H1 (cell line): ENCODE measurements at regions not wholly inside any gene's neighbourhood (a gene's known extent, or its start where the extent isn't known, plus 50 kb on each side); places are given as distances from the start of the nearest gene placed in this dataset.

Experiments
- CBX5 ChIP-seq: fragments of 300-800, 300-1000 bp; sonication (generic); IDR thresholded peaks from 2 replicates; pipeline ENCODE4 v1.7.1; 2016; ENCODE audit warnings: antibody characterized with exemption, low read length, low read depth
- CEBPB ChIP-seq: IDR thresholded peaks from 2 replicates; pipeline ENCODE4 v1.6.1; 2012; ENCODE audit warnings: low read depth, low read length
- CHD7 ChIP-seq: fragments of 300-600 bp; sonication (generic); IDR thresholded peaks from 2 replicates; pipeline ENCODE4 v1.7.1; 2012; ENCODE audit warnings: low read length, moderate library complexity, mild to moderate bottlenecking, inconsistent platforms; ENCODE audit not compliant: insufficient replicate concordance
- EP300 ChIP-seq, 2 experiments: IDR thresholded peaks; 1 replicate in 1 of 2; 2 replicates in 1 of 2; pipeline ENCODE4 v1.6.1; 2011 to 2012; ENCODE audit warnings: low read depth in 2 of 2, low read length in 2 of 2, mild to moderate bottlenecking in 2 of 2, borderline replicate concordance in 1 of 2, inconsistent platforms in 1 of 2, moderate library complexity in 1 of 2
- POLR2A ChIP-seq, 2 experiments: IDR thresholded peaks; 1 replicate in 1 of 2; 2 replicates in 1 of 2; pipeline ENCODE4 v1.6.1; 2011; ENCODE audit warnings: low read depth in 2 of 2, low read length in 2 of 2, mild to moderate bottlenecking in 2 of 2; ENCODE audit errors: control extremely low read depth in 1 of 2
- POU5F1 ChIP-seq: IDR thresholded peaks from 2 replicates; pipeline ENCODE4 v1.6.1; 2011; ENCODE audit warnings: low read depth, mild to moderate bottlenecking, low read length, moderate library complexity
- RBBP5 ChIP-seq: IDR thresholded peaks from 2 replicates; pipeline ENCODE4 v1.7.1; 2012; ENCODE audit warnings: low read depth, mild to moderate bottlenecking, inconsistent platforms, low read length, moderate library complexity, borderline replicate concordance
- SP1 ChIP-seq: IDR thresholded peaks from 2 replicates; pipeline ENCODE4 v1.6.1; 2011; ENCODE audit warnings: low read depth, low read length
- SP2 ChIP-seq: IDR thresholded peaks from 2 replicates; pipeline ENCODE4 v1.6.1; 2012; ENCODE audit warnings: mild to moderate bottlenecking, low read length, inconsistent platforms
- TCF12 ChIP-seq: IDR thresholded peaks from 2 replicates; pipeline ENCODE4 v1.6.1; 2011; ENCODE audit warnings: low read depth, mild to moderate bottlenecking, low read length

- TF ChIP-seq CBX5 (no peak), POLR2A (IDR thresholded peaks at IDR 0.05; ENCODE audit: control extremely low read depth in 1 of 2, low read depth in 2 of 2, low read length in 2 of 2) (no peak), EP300 (IDR thresholded peaks at IDR 0.05; ENCODE audit: borderline replicate concordance in 1 of 2, low read depth in 2 of 2, low read length in 2 of 2) (no peak), TCF12 (no peak), POU5F1 (no peak), RBBP5 (no peak), CHD7 (no peak), SP1 (no peak), CEBPB (no peak), SP2 (no peak)
Measured at GRCh38 chr20:22826306-22827230, 208.5 kb upstream of the SSTR4 start (continued).
